ENCODE measurements at regions not wholly inside any gene's neighbourhood (a gene's known extent, or its start where the extent isn't known, plus 50 kb on each side); places are given as distances from the start of the nearest gene placed in this dataset.
A peak's percentile ranks its signal among the peaks of the same experiment; 100 is the strongest.

DNA sequence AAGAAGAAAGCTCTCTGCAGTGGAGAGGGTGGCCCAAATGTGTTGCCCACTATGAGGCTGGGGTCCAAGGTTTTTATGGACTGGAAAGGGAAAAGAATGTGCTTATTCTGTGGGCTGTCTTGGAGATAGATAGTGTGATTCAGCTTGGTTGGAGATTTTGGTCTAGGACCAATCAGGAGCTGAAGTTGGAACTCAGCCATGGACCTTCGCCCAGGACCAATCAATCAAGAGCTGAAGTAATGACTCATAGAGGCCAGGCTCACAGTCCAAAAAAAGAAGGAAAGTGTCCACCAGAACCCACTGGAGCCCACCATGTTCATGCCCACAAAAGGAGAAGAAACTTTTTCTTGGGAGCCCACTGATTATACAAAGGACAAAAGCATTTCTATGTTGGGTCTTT, 369.5 kb downstream of the UBE2NL start:
- Histone ChIP-seq H3K9me3 (replicated peaks; ENCODE audit: insufficient read depth, low read length) (no peaks in the 10 kb centered on the region), H3K4me3 (ENCODE audit: low read length) (no peak overlapping the region), H3K4me1 (ENCODE audit: low read length) (peaks cover under 1% of the 10 kb centered on the region; the same call in 1 of the 2 replicates), H2AFZ (ENCODE audit: low read length) (no peak overlapping the region), H3K79me2 (ENCODE audit: low read length) (no peaks in the 10 kb centered on the region), H3F3A (ENCODE audit: insufficient read depth, low read length) (no peaks in the 10 kb centered on the region), H3K9ac (ENCODE audit: low read length) (no peak overlapping the region), H3K9me2 (replicated peaks; ENCODE audit: insufficient read depth, low read length) (no peaks in the 10 kb centered on the region), H4K20me1 (ENCODE audit: insufficient read depth, low read length) (no peaks in the 10 kb centered on the region), H3K4me2 (ENCODE audit: low read depth, low read length) (no peak overlapping the region), H3K27me3 (replicated peaks; ENCODE audit: insufficient read depth, low read length) (no peaks in the 10 kb centered on the region), H3K36me3 (replicated peaks; ENCODE audit: insufficient read depth, low read length) (no peaks in the 10 kb centered on the region), H3K27ac (ENCODE audit: low read length) (no peak overlapping the region)
- DNase-seq: no peak
- TF ChIP-seq CTCF (IDR thresholded peaks at IDR 0.05; ENCODE audit: low read length): no peak
- TF ChIP-seq EZH2 (optimal IDR thresholded peaks at IDR 0.05; ENCODE audit: low read depth, low read length): no peak
- TF ChIP-seq EZH2phosphoT487 (IDR thresholded peaks at IDR 0.05; ENCODE audit: low read length): no peak

DNA sequence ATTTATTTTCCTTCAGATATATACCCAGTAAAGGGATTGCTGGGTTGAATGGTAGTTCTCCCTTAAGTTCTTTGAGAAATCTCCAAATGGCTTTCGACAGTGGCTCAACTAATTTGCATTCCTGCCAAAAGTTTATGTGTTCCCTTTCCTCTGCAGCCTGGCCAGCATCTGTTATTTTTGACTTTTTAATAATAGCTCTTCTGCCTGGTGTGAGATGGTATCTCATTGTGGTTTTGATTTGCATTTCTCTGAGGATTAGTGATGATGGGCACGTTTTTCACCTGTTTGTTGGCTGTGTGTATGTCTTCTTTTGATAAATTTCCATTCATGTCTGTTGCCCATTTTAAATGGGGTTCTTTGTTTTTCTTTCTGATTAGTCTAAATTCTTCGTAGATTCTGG, 375.2 kb downstream of the UBE2NL start:
- Histone ChIP-seq H2AFZ (ENCODE audit: low read length) (no peak overlapping the region), H3F3A (ENCODE audit: insufficient read depth, low read length) (no peaks in the 10 kb centered on the region), H3K9me3 (replicated peaks; ENCODE audit: insufficient read depth, low read length) (no peaks in the 10 kb centered on the region), H3K4me2 (ENCODE audit: low read depth, low read length) (peak overlapping the region; percentile 31; the same call in 1 of the 2 replicates), H3K4me3 (ENCODE audit: low read length) (no peak overlapping the region), H3K4me1 (ENCODE audit: low read length) (peaks cover 16% of the 10 kb centered on the region), H3K27me3 (replicated peaks; ENCODE audit: insufficient read depth, low read length) (no peaks in the 10 kb centered on the region), H3K79me2 (ENCODE audit: low read length) (no peaks in the 10 kb centered on the region), H3K27ac (ENCODE audit: low read length) (no peak overlapping the region), H3K36me3 (replicated peaks; ENCODE audit: insufficient read depth, low read length) (no peaks in the 10 kb centered on the region), H3K9me2 (replicated peaks; ENCODE audit: insufficient read depth, low read length) (no peaks in the 10 kb centered on the region), H3K9ac (ENCODE audit: low read length) (no peak overlapping the region), H4K20me1 (ENCODE audit: insufficient read depth, low read length) (no peaks in the 10 kb centered on the region)
- peak; percentile 75 for DNase-seq
- TF ChIP-seq EZH2phosphoT487 (IDR thresholded peaks at IDR 0.05; ENCODE audit: low read length) (no peak), EZH2 (optimal IDR thresholded peaks at IDR 0.05; ENCODE audit: low read depth, low read length) (no peak), CTCF (IDR thresholded peaks at IDR 0.05; ENCODE audit: low read length) (no peak)

DNA sequence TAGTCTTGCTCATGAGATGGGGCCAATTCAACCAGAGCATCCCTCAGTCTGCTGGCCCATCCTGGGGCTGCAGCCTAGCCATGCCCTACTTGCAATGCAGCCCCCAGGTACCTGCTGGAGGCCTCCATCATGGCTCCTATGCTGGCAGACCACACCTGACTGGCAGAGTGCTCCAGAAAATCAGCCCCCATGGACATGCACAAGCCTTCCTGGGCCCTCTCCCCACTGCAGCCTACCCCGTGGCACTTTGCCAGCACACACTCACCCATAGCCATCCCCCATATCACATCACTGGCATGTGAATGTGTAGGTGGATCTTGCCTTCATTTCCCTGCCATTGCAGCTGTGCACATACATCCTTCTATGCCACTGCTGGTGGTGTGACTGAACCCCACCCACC, 381.8 kb downstream of the UBE2NL start:
- Histone ChIP-seq H3K79me2 (ENCODE audit: low read length) (no peaks in the 10 kb centered on the region), H3F3A (ENCODE audit: insufficient read depth, low read length) (no peaks in the 10 kb centered on the region), H3K9me2 (replicated peaks; ENCODE audit: insufficient read depth, low read length) (no peaks in the 10 kb centered on the region), H3K27ac (ENCODE audit: low read length) (no peak overlapping the region), H3K4me3 (ENCODE audit: low read length) (no peak overlapping the region), H4K20me1 (ENCODE audit: insufficient read depth, low read length) (no peaks in the 10 kb centered on the region), H2AFZ (ENCODE audit: low read length) (no peak overlapping the region), H3K27me3 (replicated peaks; ENCODE audit: insufficient read depth, low read length) (no peaks in the 10 kb centered on the region), H3K36me3 (replicated peaks; ENCODE audit: insufficient read depth, low read length) (no peaks in the 10 kb centered on the region), H3K9ac (ENCODE audit: low read length) (no peak overlapping the region), H3K4me2 (ENCODE audit: low read depth, low read length) (no peak overlapping the region), H3K4me1 (ENCODE audit: low read length) (no peaks in the 10 kb centered on the region), H3K9me3 (replicated peaks; ENCODE audit: insufficient read depth, low read length) (no peaks in the 10 kb centered on the region)
- no peak for DNase-seq
- TF ChIP-seq EZH2phosphoT487 (IDR thresholded peaks at IDR 0.05; ENCODE audit: low read length): no peak
- TF ChIP-seq EZH2 (optimal IDR thresholded peaks at IDR 0.05; ENCODE audit: low read depth, low read length): no peak

DNA sequence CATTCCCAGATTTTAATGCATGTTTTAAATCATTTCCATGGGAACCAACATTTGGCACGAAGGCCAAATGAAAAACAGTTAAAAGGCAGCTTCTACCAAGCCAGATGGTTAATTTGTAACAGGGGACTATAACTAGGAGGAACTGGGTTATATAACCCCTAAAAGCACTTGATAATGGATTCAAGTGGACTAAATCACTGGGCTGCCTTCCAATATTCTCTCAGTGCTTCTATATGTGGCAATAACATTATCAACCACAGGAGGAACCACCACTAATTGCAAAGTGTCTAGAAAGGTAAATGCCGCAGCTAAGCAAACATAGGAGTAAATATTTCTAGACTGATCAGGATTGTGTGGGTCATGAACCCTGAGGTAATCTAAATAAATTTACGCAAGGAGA, 391.5 kb downstream of the UBE2NL start:
- Histone ChIP-seq H3K27ac (ENCODE audit: low read length) (no peak overlapping the region), H3K4me2 (ENCODE audit: low read depth, low read length) (no peak overlapping the region), H4K20me1 (ENCODE audit: insufficient read depth, low read length) (no peaks in the 10 kb centered on the region), H3K4me1 (ENCODE audit: low read length) (no peaks in the 10 kb centered on the region), H3K79me2 (ENCODE audit: low read length) (no peaks in the 10 kb centered on the region), H3K27me3 (replicated peaks; ENCODE audit: insufficient read depth, low read length) (no peaks in the 10 kb centered on the region), H3K9ac (ENCODE audit: low read length) (no peak overlapping the region), H3K9me3 (replicated peaks; ENCODE audit: insufficient read depth, low read length) (no peaks in the 10 kb centered on the region), H3K36me3 (replicated peaks; ENCODE audit: insufficient read depth, low read length) (no peaks in the 10 kb centered on the region), H3K4me3 (ENCODE audit: low read length) (no peak overlapping the region), H3K9me2 (replicated peaks; ENCODE audit: insufficient read depth, low read length) (no peaks in the 10 kb centered on the region), H2AFZ (ENCODE audit: low read length) (no peak overlapping the region), H3F3A (ENCODE audit: insufficient read depth, low read length) (no peaks in the 10 kb centered on the region)
- DNase-seq: no peak
- no peak for TF ChIP-seq EZH2 (optimal IDR thresholded peaks at IDR 0.05; ENCODE audit: low read depth, low read length)
- TF ChIP-seq CTCF (IDR thresholded peaks at IDR 0.05; ENCODE audit: low read length): no peak
- no peak for TF ChIP-seq EZH2phosphoT487 (IDR thresholded peaks at IDR 0.05; ENCODE audit: low read length)
